Right lobe of liver (tissue), 6 donors: ENCODE measurements at regions not wholly inside any gene's neighbourhood (a gene's known extent, or its start where the extent isn't known, plus 50 kb on each side); places are given as distances from the start of the nearest gene placed in this dataset.

Source experiments
- ATAC-seq, 4 donors: fragments of 200-7000 bp; cut with Tn5 transposase; one replicate each; pipeline ENCODE4 v1.9.1; 2020; ENCODE audit warnings: mild to moderate bottlenecking in 4 of 4, moderate library complexity in 4 of 4
- DNase-seq, 3 donors: peaks; one replicate each; pipeline ENCODE4 v3.0.0-alpha.2; 2020
- H3K27ac ChIP-seq, 3 donors: fragments of 200-600 bp; one replicate each; pipeline ENCODE4 v1.8.0; 2022
- H3K27me3 ChIP-seq, 2 donors: fragments of 200-600 bp; one replicate each; pipeline ENCODE4 v1.8.0; 2022
- H3K36me3 ChIP-seq, 4 donors: fragments of 200-600 bp; sonication (generic) in 1 of 4; one replicate each; pipeline versions ENCODE4 v1.5.1 to v1.8.0; 2017 to 2022; ENCODE audit warnings: control low read depth in 1 of 4
- H3K4me1 ChIP-seq, 4 donors: fragments of 200-600 bp; sonication (generic) in 1 of 4; one replicate each; pipeline versions ENCODE4 v1.5.1 to v1.8.0; 2017 to 2022; ENCODE audit warnings: control low read depth in 1 of 4
- H3K4me3 ChIP-seq, 3 donors: fragments of 200-600 bp; one replicate each; pipeline ENCODE4 v1.8.0; 2022
- H3K9me3 ChIP-seq, 4 donors: fragments of 200-600 bp; sonication (generic) in 1 of 4; one replicate each; pipeline versions ENCODE4 v1.5.1 to v1.8.0; 2017 to 2022; ENCODE audit warnings: control low read depth in 1 of 4
- POLR2A ChIP-seq: fragments of 450-650 bp; IDR thresholded peaks from one replicate; pipeline ENCODE4 v1.6.1; 2017; ENCODE audit warnings: antibody characterized with exemption, mild to moderate bottlenecking
- WGBS: methylation state at CpG from one replicate; pipeline ENCODE4 v1.1.6; 2018; ENCODE audit warnings: low coverage, low lambda C conversion rate; ENCODE audit not compliant: insufficient coverage; ENCODE audit errors: missing lambda C conversion rate; 5-methylcytosine and 5-hydroxymethylcytosine counted together
- intact Hi-C, 2 donors: fragments of 100-400 bp; cut with DNase I; formaldehyde crosslinking; loops; one replicate each; pipeline versions ENCODE4 v1.11.2 to v1.14.1; 2022
- TF ChIP-seq, protein P1 (sequence below), 4 donors: fragments of 200-600 bp in 3 of 4; fragments of 450-650 bp in 1 of 4; IDR thresholded peaks; one replicate each; pipeline versions ENCODE4 v1.5.1 to v1.8.0; 2016 to 2022; ENCODE audit warnings: antibody characterized with exemption in 4 of 4, mild to moderate bottlenecking in 2 of 4
- donor health status: DM: no; HTN: yes; CAD: no.
- donor health status: DM: no; HTN: no; CAD: no.
- donor health status: DM: no; HTN: no; CAD: no.
- donor health status: DM: no; HTN: yes; CAD: no.
- donor health status: DM: no; HTN: yes; CAD: no.

DNA sequence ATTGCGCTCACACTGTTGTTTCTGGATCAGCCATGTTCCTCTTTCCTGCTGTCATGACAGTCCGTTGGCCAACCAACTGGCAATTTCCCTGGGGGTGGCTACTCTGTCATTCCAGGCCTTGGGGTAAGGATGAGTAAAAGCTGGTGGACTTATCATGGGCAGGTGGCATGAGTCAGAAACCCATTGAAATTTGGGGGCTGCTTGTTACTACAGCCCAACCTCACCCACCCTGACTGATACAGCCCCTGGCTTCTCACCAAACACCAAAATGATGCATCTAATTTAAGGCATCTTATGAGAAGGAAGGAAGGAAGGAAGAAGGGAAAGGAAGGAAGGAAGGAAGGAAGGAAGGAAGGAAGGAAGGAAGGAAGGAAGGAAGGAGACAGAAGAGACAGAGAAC is 53.9 kb upstream of the CRHR1 start:
- no peak overlapping the region for H3K27ac ChIP-seq
- no peak overlapping the region for H3K4me3 ChIP-seq
- WGBS, result 95% methylated on average over 2 of the region's 2 CpGs
- no peaks in the 10 kb centered on the region for H3K4me1 ChIP-seq
- intact Hi-C loops, result no loop called here
- DNase-seq, result no peak
- ATAC-seq, result no peak
- H3K36me3 ChIP-seq, result no peaks in the 10 kb centered on the region
- no peaks in the 10 kb centered on the region for H3K27me3 ChIP-seq
- peaks cover 0 to 6% (median 0%) of the 10 kb centered on the region in 4 donors for H3K9me3 ChIP-seq
- TF ChIP-seq, protein P1, sequence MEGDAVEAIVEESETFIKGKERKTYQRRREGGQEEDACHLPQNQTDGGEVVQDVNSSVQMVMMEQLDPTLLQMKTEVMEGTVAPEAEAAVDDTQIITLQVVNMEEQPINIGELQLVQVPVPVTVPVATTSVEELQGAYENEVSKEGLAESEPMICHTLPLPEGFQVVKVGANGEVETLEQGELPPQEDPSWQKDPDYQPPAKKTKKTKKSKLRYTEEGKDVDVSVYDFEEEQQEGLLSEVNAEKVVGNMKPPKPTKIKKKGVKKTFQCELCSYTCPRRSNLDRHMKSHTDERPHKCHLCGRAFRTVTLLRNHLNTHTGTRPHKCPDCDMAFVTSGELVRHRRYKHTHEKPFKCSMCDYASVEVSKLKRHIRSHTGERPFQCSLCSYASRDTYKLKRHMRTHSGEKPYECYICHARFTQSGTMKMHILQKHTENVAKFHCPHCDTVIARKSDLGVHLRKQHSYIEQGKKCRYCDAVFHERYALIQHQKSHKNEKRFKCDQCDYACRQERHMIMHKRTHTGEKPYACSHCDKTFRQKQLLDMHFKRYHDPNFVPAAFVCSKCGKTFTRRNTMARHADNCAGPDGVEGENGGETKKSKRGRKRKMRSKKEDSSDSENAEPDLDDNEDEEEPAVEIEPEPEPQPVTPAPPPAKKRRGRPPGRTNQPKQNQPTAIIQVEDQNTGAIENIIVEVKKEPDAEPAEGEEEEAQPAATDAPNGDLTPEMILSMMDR (IDR thresholded peaks at IDR 0.05), result no peak
- TF ChIP-seq POLR2A, result no peak

DNA sequence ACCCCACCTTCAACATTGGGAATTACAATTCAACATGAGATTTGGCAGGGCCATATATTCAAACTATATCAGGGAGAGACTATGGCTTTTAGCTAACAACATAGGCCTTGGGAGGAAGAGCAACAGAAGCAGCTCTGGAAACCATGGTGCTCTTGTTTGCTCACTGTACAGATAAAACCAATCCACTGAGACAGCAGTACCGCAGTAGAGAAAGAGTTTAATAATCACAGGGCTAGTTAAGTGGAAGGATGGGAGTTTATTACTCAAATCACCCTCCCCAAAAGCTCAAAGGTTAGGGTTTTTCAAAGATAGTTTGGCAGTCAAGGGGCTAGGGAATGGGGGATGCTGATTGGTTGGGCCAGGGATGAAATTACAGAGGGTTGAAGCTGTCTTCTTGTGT is 52.7 kb upstream of the CRHR1 start:
- Histone ChIP-seq H3K36me3 (no peaks in the 10 kb centered on the region), H3K27ac (no peak overlapping the region), H3K4me1 (no peaks in the 10 kb centered on the region), H3K9me3 (peaks cover 0 to 6% (median 0%) of the 10 kb centered on the region in 4 donors), H3K27me3 (no peaks in the 10 kb centered on the region), H3K4me3 (no peak overlapping the region)
- ATAC-seq (no peak), DNase-seq (no peak)
- WGBS, result 71% methylated on average over 1 of the region's 1 CpG
- TF ChIP-seq, protein P1 (IDR thresholded peaks at IDR 0.05), result no peak
- intact Hi-C loops, result no loop called here

DNA sequence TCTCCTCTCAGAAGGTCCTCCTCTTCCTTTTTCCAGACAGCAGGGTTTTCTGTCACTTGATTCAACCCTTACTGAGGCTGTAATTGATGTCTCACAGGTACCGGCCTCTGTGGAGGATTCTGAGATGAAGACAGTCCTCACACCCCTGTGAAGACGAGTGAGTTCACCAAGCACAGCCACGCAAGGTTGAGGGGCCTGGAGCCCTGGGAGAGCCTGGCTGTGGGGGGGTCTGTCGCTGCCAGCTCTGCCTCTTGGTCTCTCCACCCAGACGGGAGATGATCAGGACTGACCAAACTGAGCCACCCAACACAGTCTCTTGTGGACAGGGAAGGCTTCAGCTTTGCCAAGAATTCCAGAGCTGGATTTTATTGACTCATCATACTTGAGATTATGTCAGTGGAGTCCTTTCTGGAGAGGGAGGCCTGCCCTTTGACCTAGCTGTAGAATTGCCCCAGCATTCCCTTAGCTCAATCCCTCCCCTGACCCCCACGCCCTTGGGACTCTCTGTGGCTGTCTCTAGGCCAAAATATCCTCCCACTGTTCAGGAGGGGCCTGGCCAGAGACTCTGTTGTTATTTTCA is 51.1 kb upstream of the CRHR1 start:
- no peaks in the 10 kb centered on the region for H3K27me3 ChIP-seq
- H3K4me1 ChIP-seq, result no peaks in the 10 kb centered on the region
- H3K27ac ChIP-seq, result no peak overlapping the region
- 20% methylated on average over 1 of the region's 6 CpGs for WGBS
- H3K4me3 ChIP-seq, result no peak overlapping the region
- DNase-seq, result no peak
- TF ChIP-seq, protein P1 (IDR thresholded peaks at IDR 0.05), result no peak
- TF ChIP-seq POLR2A, result no peak
- H3K36me3 ChIP-seq, result no peaks in the 10 kb centered on the region
- no peak for ATAC-seq
- peaks cover 0 to 6% (median 0%) of the 10 kb centered on the region in 4 donors for H3K9me3 ChIP-seq
- intact Hi-C loops, result no loop called here

DNA sequence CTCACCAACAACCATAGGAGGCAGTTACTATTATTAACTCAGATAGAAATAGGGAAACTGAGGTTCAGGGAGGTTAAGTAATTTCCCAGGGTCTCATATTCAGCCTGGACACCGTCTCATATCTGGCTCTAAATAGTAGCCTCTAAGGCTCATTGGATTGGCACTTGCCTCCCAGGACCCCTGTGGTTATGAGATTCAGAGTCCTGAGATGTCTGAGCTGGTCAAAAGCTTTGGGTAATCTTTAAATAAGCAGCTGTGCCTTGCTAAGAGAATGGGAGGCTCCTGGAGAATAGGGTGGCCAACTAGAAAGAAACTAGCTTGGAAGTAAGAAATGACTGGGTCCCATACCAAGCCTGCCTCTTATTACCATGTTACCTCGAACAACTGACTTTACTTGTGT is 50.3 kb upstream of the CRHR1 start:
- no peak overlapping the region for H3K4me3 ChIP-seq
- intact Hi-C loops, result no loop called here
- no peak overlapping the region for H3K27ac ChIP-seq
- 36% methylated on average over 2 of the region's 2 CpGs for WGBS
- ATAC-seq (no peak), DNase-seq (no peak)
- no peak for TF ChIP-seq POLR2A
- TF ChIP-seq, protein P1 (IDR thresholded peaks at IDR 0.05), result no peak
- no peaks in the 10 kb centered on the region for H3K36me3 ChIP-seq
- H3K4me1 ChIP-seq, result no peaks in the 10 kb centered on the region
- no peaks in the 10 kb centered on the region for H3K27me3 ChIP-seq
- H3K9me3 ChIP-seq, result peaks cover 0 to 6% (median 0%) of the 10 kb centered on the region in 4 donors
